WI38 (cell line): ENCODE measurements at regions not wholly inside any gene's neighbourhood (a gene's known extent, or its start where the extent isn't known, plus 50 kb on each side); places are given as distances from the start of the nearest gene placed in this dataset.

Source experiments
- H3K4me3 ChIP-seq: 2 replicates; pipeline ENCODE4 v1.5.1; 2011; ENCODE audit warnings: low read depth, mild to moderate bottlenecking, control low read depth, low read length
- CTCF ChIP-seq: IDR thresholded peaks from 2 replicates; pipeline ENCODE4 v1.5.1; 2012; ENCODE audit warnings: low read depth, mild to moderate bottlenecking, control low read depth, low read length

- H3K4me3 ChIP-seq = no peak overlapping the region
- no peak for TF ChIP-seq CTCF
These were observed 352.6 kb upstream of the CWC22 start for GRCh38 chr2:180359522-180360282.

GRCh38 chr2:180358458-180358857 is 351.4 kb upstream of the CWC22 start:
- TF ChIP-seq CTCF = no peak
- no peak overlapping the region for H3K4me3 ChIP-seq

- no peak overlapping the region for H3K4me3 ChIP-seq
- no peak for TF ChIP-seq CTCF
These were observed 349.6 kb upstream of the CWC22 start for GRCh38 chr2:180356676-180357075.

GRCh38 chr2:180352620-180353019 is 345.5 kb upstream of the CWC22 start:
- TF ChIP-seq CTCF = no peak
- H3K4me3 ChIP-seq = no peak overlapping the region

- TF ChIP-seq CTCF = no peak
- H3K4me3 ChIP-seq = no peak overlapping the region
These were observed 342.7 kb upstream of the CWC22 start for GRCh38 chr2:180349809-180350208.

- no peak for TF ChIP-seq CTCF
- H3K4me3 ChIP-seq = no peak overlapping the region
These were observed 336.6 kb upstream of the CWC22 start for GRCh38 chr2:180343528-180344345.

- no peak overlapping the region for H3K4me3 ChIP-seq
These were observed 330.0 kb upstream of the CWC22 start for GRCh38 chr2:180337136-180337535.

More at GRCh38 chr2:180337136-180337535, 330.0 kb upstream of the CWC22 start:
- no peak for TF ChIP-seq CTCF
